Fibroblast of lung (primary cell): ENCODE measurements at regions not wholly inside any gene's neighbourhood (a gene's known extent, or its start where the extent isn't known, plus 50 kb on each side); places are given as distances from the start of the nearest gene placed in this dataset.

Experiments
- DNase-seq, 2 donors: peaks; one replicate each; pipeline versions ENCODE4 v3.0.0 to v3.0.0-alpha.2; 2010; ENCODE audit warnings: low read depth in 2 of 2
- H2AFZ ChIP-seq: 2 replicates; pipeline ENCODE4 v1.5.1; 2012; ENCODE audit warnings: low read length, control low read depth, inconsistent platforms
- H3K27ac ChIP-seq: 2 replicates; pipeline ENCODE4 v1.5.1; 2011; ENCODE audit warnings: low read length, control low read depth; ENCODE audit not compliant: insufficient read depth
- H3K27me3 ChIP-seq: 2 replicates; pipeline ENCODE4 v1.5.1; 2011; ENCODE audit warnings: mild to moderate bottlenecking, low read length; ENCODE audit not compliant: control insufficient read depth, insufficient read depth
- H3K36me3 ChIP-seq: 2 replicates; pipeline ENCODE4 v1.5.1; 2011; ENCODE audit warnings: low read length; ENCODE audit not compliant: control insufficient read depth, insufficient read depth
- H3K4me1 ChIP-seq: 2 replicates; pipeline ENCODE4 v1.5.1; 2011; ENCODE audit warnings: low read length; ENCODE audit not compliant: control insufficient read depth, insufficient read depth; ENCODE audit errors: extremely low read depth
- H3K4me2 ChIP-seq: 2 replicates; pipeline ENCODE4 v1.5.1; 2011; ENCODE audit warnings: low read length, control low read depth; ENCODE audit not compliant: insufficient read depth; ENCODE audit errors: extremely low read depth
- H3K4me3 ChIP-seq, 4 experiments: fragments of 200-600 bp in 1 of 4; sonication (generic) in 1 of 4; replicated peaks in 1 of 4; 2 replicates each; pipeline ENCODE4 v1.5.1; 2011 to 2016; ENCODE audit warnings: low read length in 4 of 4, low read depth in 3 of 4, mild to moderate bottlenecking in 3 of 4, control low read depth in 2 of 4, inconsistent platforms in 1 of 4, mixed read lengths in 1 of 4; ENCODE audit not compliant: insufficient read depth in 1 of 4; ENCODE audit errors: control extremely low read depth in 1 of 4
- H3K79me2 ChIP-seq: 2 replicates; pipeline ENCODE4 v1.5.1; 2012; ENCODE audit warnings: mild to moderate bottlenecking, low read length, inconsistent platforms; ENCODE audit not compliant: control insufficient read depth, insufficient read depth
- H3K9ac ChIP-seq: 2 replicates; pipeline ENCODE4 v1.5.1; 2011; ENCODE audit warnings: mild to moderate bottlenecking, low read length, control low read depth; ENCODE audit not compliant: insufficient read depth
- H3K9me3 ChIP-seq: 2 replicates; pipeline ENCODE4 v1.5.1; 2012; ENCODE audit warnings: low read depth, low read length; ENCODE audit not compliant: control insufficient read depth, insufficient read depth
- H4K20me1 ChIP-seq: 2 replicates; pipeline ENCODE4 v1.5.1; 2011; ENCODE audit warnings: low read length; ENCODE audit not compliant: control insufficient read depth, insufficient read depth; ENCODE audit errors: extremely low read depth
- CTCF ChIP-seq, 2 donors: IDR thresholded peaks in 1 of 2; conservative IDR thresholded peaks in 1 of 2; 1 replicate in 1 of 2; 2 replicates in 1 of 2; pipeline ENCODE4 v1.5.1; 2011 to 2012; ENCODE audit warnings: low read length in 2 of 2, control low read depth in 1 of 2, inconsistent platforms in 1 of 2, low read depth in 1 of 2, mild to moderate bottlenecking in 1 of 2
- EZH2 ChIP-seq: IDR thresholded peaks from 2 replicates; pipeline ENCODE4 v1.5.1; 2012; ENCODE audit warnings: low read length, control low read depth, mild to moderate bottlenecking; ENCODE audit errors: missing control alignments

- Histone ChIP-seq H3K4me2 (no peak overlapping the region), H3K79me2 (no peaks in the 10 kb centered on the region), H4K20me1 (no peaks in the 10 kb centered on the region), H3K9me3 (no peaks in the 10 kb centered on the region), H3K9ac (no peak overlapping the region), H3K36me3 (no peaks in the 10 kb centered on the region), H2AFZ (no peak overlapping the region), H3K4me3 (no peak overlapping the region), H3K27me3 (no peaks in the 10 kb centered on the region), H3K27ac (no peak overlapping the region), H3K4me1 (no peaks in the 10 kb centered on the region)
- TF ChIP-seq EZH2, result no peak
- TF ChIP-seq CTCF (conservative IDR thresholded peaks at IDR 0.05 in 1 of 2, IDR thresholded peaks at IDR 0.05 in 1 of 2; ENCODE audit: low read depth in 1 of 2, low read length in 2 of 2), result no peak
- no peak for DNase-seq
Measured at GRCh38 chr3:152724270-152724669, 110.7 kb upstream of the P2RY1 start.

GRCh38 chr3:152728231-152728980 lies 106.5 kb upstream of the P2RY1 start:
- no peaks in the 10 kb centered on the region for H4K20me1 ChIP-seq
- TF ChIP-seq EZH2 (no peak), CTCF (conservative IDR thresholded peaks at IDR 0.05 in 1 of 2, IDR thresholded peaks at IDR 0.05 in 1 of 2; ENCODE audit: low read depth in 1 of 2, low read length in 2 of 2) (no peak)
- H3K27me3 ChIP-seq, result no peaks in the 10 kb centered on the region
- no peak overlapping the region for H3K4me2 ChIP-seq
- peak in 1 of 2 donors; percentile 45 for DNase-seq
- no peaks in the 10 kb centered on the region for H3K36me3 ChIP-seq
- no peaks in the 10 kb centered on the region for H3K79me2 ChIP-seq
- H3K9ac ChIP-seq, result no peak overlapping the region
- H3K4me3 ChIP-seq, result no peak overlapping the region
- H3K4me1 ChIP-seq, result no peaks in the 10 kb centered on the region
- no peak overlapping the region for H2AFZ ChIP-seq
- no peak overlapping the region for H3K27ac ChIP-seq
- no peaks in the 10 kb centered on the region for H3K9me3 ChIP-seq

GRCh38 chr3:152729906-152730305 lies 105.0 kb upstream of the P2RY1 start:
- Histone ChIP-seq H2AFZ (no peak overlapping the region), H3K9ac (no peak overlapping the region), H3K9me3 (no peaks in the 10 kb centered on the region), H3K4me2 (no peak overlapping the region), H3K27me3 (no peaks in the 10 kb centered on the region), H3K4me1 (no peaks in the 10 kb centered on the region), H3K27ac (no peak overlapping the region), H3K36me3 (no peaks in the 10 kb centered on the region), H3K79me2 (no peaks in the 10 kb centered on the region), H4K20me1 (no peaks in the 10 kb centered on the region), H3K4me3 (no peak overlapping the region)
- DNase-seq, result no peak
- TF ChIP-seq CTCF (conservative IDR thresholded peaks at IDR 0.05 in 1 of 2, IDR thresholded peaks at IDR 0.05 in 1 of 2; ENCODE audit: low read depth in 1 of 2, low read length in 2 of 2) (no peak), EZH2 (no peak)
